ENCODE measurements at regions not wholly inside any gene's neighbourhood (a gene's known extent, or its start where the extent isn't known, plus 50 kb on each side); places are given as distances from the start of the nearest gene placed in this dataset.

DNA sequence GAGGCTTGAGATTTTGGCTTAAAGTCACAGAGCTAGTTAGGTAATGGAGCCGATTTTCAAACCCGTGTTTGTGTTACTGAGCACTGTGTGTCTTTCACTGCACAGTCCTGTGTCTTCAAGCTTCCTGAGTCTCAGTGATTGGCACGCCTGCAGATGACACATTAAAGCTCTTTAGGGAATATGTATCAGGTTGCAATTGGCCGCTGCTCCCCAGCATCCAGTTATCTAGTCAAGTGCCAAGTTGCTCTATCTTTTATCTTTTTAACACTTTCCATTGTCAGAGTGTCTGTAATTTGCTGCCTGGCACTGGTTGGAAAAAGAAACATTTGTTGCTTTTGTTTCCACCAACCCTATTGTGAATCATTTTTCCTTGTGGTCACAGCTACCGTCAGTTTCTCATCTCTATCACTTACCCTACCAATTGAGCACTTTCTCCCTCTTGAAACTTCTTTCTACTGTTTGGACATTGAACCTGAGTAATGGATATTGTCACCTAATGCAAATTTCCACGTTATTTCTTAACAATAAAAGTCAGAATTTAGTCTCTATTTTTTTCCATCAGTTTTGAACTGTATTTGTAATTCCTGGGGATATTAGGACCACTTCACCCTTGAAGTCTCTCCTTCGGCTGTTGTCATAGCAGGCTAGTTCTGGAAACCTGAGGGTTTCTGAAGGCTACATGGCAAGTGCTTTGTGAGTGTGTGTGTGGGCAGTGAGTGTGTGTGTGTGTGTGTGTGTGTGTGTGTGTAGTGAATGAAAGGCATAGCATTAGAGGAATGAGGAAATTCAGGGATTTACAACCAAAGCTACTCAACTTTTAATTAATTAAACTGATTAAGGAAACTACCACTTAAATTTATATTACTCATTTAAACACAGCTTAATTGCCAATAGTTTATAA lies 274.3 kb downstream of the ISL1 start:
- TF ChIP-seq GATA3 (IDR thresholded peaks at IDR 0.05; ENCODE audit: low read depth, low read length) (no peak), GATA2 (IDR thresholded peaks at IDR 0.05; ENCODE audit: low read depth, low read length) (no peak)

DNA sequence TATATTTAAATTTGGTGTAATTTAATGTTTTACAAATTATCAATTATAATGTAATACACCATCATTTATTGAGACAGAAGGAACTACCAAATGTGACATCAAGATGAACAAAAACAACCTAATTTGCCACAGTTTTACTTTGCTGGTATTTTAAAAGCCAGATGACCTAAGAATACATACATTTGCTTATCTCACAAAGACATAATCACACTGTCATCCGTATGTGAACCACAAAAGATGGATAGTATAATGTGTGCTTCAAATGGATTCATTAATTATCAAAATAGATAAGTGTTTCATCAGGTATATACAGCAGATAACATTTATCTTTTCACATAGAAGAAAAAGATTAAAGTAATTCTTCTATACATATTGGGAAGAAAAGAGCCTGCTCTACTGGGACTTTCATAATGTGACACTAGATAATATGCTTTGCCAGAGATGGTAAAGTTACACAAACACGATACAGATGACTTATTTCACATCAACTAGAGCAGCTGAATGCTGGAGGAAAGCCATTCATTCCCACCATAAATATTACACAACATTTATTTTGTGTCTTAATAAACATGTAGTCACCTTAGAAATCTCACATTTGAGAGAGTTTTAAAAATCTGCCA lies 278.5 kb downstream of the ISL1 start:
- no peak for TF ChIP-seq GATA2 (IDR thresholded peaks at IDR 0.05; ENCODE audit: low read depth, low read length)
- TF ChIP-seq GATA3 (IDR thresholded peaks at IDR 0.05; ENCODE audit: low read depth, low read length), result peak; percentile 73

DNA sequence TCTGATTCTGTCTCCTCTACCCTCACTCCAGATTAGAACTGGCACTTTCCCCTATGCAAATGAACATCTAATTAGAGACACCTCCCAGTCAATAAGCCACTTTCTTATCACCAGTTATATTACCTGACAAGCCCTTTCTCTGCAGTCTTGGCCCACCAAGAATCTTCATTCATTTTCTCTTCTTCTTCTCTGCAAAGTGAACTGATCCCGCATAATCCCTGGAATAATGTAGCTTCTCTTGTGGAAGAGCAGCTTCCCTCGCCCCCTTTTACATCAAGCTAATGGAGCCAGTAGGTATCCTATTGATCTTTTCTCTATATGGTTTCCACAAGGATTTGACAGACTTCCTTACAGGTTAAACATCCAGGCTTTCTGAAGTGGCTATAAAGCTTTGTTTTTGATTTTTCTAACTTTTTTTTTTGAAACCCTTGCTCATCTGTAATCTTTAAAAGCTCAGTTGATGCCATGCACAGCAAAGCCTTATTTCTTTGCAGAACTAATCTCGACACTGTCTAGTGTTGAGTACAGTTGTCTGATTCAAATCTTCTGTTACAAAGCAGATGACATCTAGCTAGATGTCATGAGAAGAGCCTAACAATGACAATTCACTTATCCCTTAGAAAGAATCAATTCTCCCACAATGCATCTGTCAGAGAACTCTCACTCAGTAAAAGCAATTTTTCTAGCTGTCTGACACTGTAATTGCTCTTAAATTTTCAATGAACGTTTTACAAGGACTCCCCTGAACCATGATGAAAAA lies 281.4 kb downstream of the ISL1 start:
- TF ChIP-seq GATA2 (IDR thresholded peaks at IDR 0.05; ENCODE audit: low read depth, low read length) (peak; percentile 25; the same call in 1 of the 2 replicates), GATA3 (IDR thresholded peaks at IDR 0.05; ENCODE audit: low read depth, low read length) (peak; percentile 82)

DNA sequence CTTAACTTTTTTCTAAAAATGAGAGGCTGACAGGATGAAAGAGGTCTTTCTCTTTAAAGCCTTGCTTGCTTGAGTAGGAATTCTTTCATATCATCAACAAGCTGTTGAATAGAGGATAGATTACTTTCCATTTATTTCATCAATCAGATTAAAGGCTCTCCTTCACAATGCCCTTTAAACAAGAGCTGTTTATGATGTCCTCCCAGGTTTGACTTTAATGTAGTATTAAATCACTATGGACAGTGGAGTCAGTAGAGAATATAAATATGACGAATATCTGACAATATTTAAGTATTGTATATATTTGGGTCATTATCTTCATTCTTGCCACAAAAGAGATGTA lies 282.0 kb downstream of the ISL1 start:
- TF ChIP-seq GATA2 (IDR thresholded peaks at IDR 0.05; ENCODE audit: low read depth, low read length), result no peak
- no peak for TF ChIP-seq GATA3 (IDR thresholded peaks at IDR 0.05; ENCODE audit: low read depth, low read length)

DNA sequence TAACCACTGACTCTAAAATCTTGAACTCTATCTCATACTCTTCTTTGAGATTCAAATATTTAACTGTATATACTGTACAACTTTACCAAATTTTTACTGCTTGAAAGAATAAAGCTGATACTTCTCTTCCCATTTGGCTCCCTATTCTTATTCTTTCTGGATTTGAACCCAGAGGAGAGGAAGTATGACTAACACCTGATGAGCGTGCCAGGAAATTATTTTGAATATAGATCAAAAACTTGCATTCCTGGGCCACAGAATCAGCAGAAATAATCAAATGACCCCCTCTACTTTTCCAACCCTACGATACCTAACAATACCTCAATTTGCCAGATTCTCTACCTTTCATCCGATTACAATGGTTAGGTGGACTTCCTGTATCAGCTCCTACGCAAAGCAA lies 285.8 kb downstream of the ISL1 start:
- TF ChIP-seq GATA2 (IDR thresholded peaks at IDR 0.05; ENCODE audit: low read depth, low read length) (no peak), GATA3 (IDR thresholded peaks at IDR 0.05; ENCODE audit: low read depth, low read length) (no peak)

DNA sequence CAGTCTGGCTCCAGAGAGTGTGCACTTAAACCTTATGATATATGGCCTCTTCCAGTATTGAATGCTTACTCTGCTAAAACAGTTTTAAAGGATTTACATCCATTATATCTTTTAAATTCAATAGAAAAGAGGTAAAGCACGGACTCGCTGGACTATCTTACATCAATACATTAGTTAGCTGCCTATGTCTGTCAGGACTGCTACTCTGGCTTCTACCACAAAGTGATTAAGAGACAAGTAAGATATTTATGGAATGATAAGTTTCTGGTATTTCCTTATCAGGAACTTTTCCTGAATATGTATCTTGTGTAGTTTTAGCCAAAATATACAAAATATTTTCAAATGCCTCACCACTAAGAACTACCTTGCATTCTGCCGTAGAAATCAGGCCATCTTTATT lies 295.1 kb downstream of the ISL1 start:
- TF ChIP-seq GATA2 (IDR thresholded peaks at IDR 0.05; ENCODE audit: low read depth, low read length) (no peak), GATA3 (IDR thresholded peaks at IDR 0.05; ENCODE audit: low read depth, low read length) (peak; percentile 63)

DNA sequence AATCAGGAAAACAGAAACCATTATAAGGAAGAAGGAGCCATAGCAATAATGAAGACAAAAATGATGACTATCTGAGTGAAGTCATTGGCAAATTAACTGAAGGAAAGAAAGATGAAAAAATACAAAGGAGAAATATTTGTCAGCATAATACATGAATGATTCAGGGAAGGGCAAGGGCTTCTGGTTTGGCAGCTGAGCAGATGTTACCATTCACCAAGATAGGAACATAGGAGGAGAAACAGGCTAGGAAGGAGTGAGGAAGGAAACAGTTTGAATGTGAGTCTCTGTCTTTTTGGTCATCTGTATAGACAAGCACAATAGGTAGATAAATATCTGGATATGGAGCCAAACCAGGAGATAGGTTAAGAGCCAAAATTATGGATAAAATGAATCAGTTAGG lies 296.0 kb downstream of the ISL1 start:
- TF ChIP-seq GATA2 (IDR thresholded peaks at IDR 0.05; ENCODE audit: low read depth, low read length) (no peak), GATA3 (IDR thresholded peaks at IDR 0.05; ENCODE audit: low read depth, low read length) (no peak)

DNA sequence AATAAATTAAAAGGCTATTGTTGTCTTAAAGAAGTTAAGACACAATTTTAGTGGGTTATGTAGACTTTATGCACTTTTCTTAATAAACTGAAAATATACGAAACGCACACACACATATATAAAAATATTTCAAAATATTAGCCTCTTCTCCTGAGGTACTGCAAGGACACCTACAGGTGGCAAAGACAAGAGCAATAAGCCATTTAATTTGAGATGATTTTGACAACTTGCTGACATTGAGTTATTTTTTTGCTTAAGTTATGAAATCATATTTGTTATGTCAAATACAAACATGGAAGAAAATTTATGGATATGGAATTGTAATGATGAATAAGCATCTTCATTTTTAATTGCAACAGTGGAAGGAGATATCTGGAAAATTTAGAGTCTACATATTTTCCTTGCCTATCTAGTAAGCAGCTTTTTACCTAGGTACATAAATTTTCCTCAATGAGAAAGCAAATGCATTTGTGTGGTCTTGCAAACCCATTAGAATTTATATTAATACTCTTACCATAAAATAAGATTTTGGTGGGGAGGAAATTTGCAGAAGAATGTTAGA lies 301.6 kb downstream of the ISL1 start:
- no peak for TF ChIP-seq GATA2 (IDR thresholded peaks at IDR 0.05; ENCODE audit: low read depth, low read length)
- no peak for TF ChIP-seq GATA3 (IDR thresholded peaks at IDR 0.05; ENCODE audit: low read depth, low read length)

DNA sequence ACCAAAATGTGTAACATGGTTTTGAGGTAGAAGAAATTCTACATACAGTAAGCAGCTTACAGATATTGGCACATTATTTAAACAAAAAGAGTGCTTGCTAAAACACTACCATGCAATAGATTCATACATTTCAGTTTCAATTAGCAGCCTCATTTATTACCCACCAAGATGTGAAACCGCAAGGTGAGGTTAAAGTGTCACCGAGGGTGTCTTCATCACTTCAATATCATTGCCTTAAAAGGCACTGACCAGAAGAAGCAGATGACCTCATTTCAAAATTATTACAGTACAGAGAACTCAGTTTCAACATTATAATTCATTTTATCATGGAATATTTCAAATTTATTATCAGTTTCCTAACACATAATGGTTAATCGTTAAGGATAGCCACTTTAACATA lies 302.2 kb downstream of the ISL1 start:
- TF ChIP-seq GATA3 (IDR thresholded peaks at IDR 0.05; ENCODE audit: low read depth, low read length) (no peak), GATA2 (IDR thresholded peaks at IDR 0.05; ENCODE audit: low read depth, low read length) (no peak)

DNA sequence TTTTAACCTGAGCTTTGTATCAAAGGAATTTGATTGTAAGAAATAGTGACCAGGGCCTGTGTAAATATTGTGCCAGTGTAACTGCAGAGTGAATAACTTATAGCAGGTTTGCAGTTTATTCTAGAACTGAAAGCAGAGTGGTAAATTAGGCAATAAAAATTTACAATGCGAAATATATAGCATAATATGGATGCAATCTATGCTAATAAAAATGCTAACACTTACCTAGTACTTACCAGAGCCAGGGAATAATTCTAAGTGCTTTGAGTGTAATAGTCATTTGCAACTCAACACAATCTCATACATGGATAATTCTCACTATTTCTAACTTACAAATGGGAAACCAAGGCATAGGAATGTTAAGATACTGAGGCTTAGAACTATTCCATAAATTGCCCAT lies 303.4 kb downstream of the ISL1 start:
- TF ChIP-seq GATA2 (IDR thresholded peaks at IDR 0.05; ENCODE audit: low read depth, low read length) (no peak), GATA3 (IDR thresholded peaks at IDR 0.05; ENCODE audit: low read depth, low read length) (no peak)

DNA sequence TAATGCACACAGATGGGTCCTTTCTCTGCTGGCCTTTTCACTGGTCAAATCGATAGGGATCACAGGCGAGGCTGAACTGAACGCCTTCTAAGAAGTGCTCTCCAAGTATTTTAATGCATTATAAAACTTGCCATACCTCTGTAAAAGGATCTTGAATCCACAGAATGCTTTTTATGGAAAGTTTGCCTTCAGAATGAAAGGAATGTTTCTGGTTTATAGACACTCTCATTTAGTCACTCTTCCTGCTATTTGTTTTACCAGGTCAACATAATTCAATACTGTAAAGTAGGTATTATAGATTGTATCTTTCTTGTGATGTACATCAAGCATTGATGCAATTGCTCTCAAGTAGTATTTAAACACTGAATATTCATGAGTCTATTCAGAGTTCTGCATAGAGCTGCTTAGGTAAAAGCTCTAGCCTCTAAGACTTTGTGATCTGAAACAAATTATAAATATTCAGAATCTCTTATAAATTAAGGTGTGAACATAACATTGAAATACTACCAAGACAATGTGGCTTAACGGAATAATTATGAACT lies 308.4 kb downstream of the ISL1 start:
- no peak for TF ChIP-seq GATA3 (IDR thresholded peaks at IDR 0.05; ENCODE audit: low read depth, low read length)
- TF ChIP-seq GATA2 (IDR thresholded peaks at IDR 0.05; ENCODE audit: low read depth, low read length), result no peak

DNA sequence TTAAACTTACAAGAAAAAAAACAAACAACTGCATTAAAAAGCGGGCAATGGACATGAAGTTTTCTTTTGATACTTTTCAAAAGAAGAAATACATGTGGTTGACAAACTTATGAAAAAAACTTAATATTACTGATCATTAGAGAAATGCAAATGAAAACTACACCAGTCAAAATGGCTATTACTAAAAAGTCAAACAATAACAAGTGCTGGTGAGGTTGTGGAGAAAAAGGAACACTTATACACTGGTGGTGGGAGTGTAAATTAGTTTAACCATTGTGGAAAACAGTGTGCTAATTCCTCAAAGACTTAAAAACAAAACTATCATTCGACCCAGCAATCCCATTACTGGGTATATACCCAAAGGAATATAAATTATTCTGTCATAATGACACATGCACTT lies 311.6 kb downstream of the ISL1 start:
- TF ChIP-seq GATA3 (IDR thresholded peaks at IDR 0.05; ENCODE audit: low read depth, low read length), result no peak
- TF ChIP-seq GATA2 (IDR thresholded peaks at IDR 0.05; ENCODE audit: low read depth, low read length), result no peak

DNA sequence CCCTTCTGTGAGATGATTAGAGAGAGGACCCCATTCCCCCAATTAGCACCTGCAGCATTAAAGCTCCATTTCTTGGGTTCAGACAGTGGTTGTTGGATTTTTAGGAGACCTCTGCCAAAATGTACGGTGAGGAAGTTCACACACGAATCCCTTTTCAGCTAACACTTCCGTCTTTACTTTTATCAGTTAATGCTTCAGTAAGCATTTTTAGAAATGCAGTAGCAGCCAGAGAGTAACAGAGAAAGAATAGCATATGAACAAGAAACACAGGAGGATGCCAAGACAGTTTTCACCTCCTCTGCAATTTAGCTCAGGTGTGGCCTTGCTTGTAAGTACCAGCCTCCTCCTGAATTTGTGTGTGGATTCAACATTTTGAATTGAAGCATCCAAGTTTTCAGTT lies 312.9 kb downstream of the ISL1 start:
- TF ChIP-seq GATA3 (IDR thresholded peaks at IDR 0.05; ENCODE audit: low read depth, low read length) (no peak), GATA2 (IDR thresholded peaks at IDR 0.05; ENCODE audit: low read depth, low read length) (no peak)

DNA sequence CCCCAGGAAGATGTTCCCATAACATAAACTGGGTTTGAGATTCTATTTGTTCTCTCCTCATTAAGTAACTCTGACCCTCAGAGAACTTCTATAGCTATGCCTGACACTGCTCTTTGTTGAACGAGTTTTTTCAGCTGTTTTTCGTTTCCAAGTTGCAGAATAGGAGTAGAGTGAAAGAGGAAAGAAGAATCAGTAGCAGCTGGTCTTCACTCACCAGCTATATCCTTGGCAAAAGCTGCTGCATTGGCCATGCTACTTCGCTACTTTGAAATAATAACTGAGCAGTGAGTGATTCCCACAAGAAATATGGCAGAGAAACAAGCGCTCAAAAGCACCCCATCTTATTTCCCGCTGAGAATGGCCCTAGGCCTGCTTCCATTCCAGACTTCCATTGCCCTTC lies 329.0 kb downstream of the ISL1 start:
- TF ChIP-seq GATA2 (IDR thresholded peaks at IDR 0.05; ENCODE audit: low read depth, low read length), result no peak
- TF ChIP-seq GATA3 (IDR thresholded peaks at IDR 0.05; ENCODE audit: low read depth, low read length), result no peak
